ENCODE measurements at regions not wholly inside any gene's neighbourhood (a gene's known extent, or its start where the extent isn't known, plus 50 kb on each side); places are given as distances from the start of the nearest gene placed in this dataset.
A peak's percentile ranks its signal among the peaks of the same experiment; 100 is the strongest.

GRCh38 chr10:32114508-32114907 is 58.3 kb upstream of the KIF5B start:
- Histone ChIP-seq H3K9me3 (peaks cover 0 to 4% of the 10 kb centered on the region in 2 donors), H3K4me1 (no peaks in the 10 kb centered on the region), H3K4me3 (no peak overlapping the region), H3K27me3 (no peaks in the 10 kb centered on the region), H3K27ac (no peak overlapping the region), H3K36me3 (no peaks in the 10 kb centered on the region)
- DNase-seq (peak in 1 of 4 donors; percentile 25), ATAC-seq (no peak)
- intact Hi-C loops (cut with DNase I): no loop called here
- no peak for TF ChIP-seq CTCF (IDR thresholded peaks at IDR 0.05)

GRCh38 chr10:32112055-32112454 is 55.8 kb upstream of the KIF5B start:
- no peaks in the 10 kb centered on the region for H3K4me1 ChIP-seq
- H3K36me3 ChIP-seq: no peaks in the 10 kb centered on the region
- peaks cover 0 to 4% of the 10 kb centered on the region in 2 donors for H3K9me3 ChIP-seq
- intact Hi-C loops (cut with DNase I): no loop called here
- TF ChIP-seq CTCF (IDR thresholded peaks at IDR 0.05): no peak
- H3K27ac ChIP-seq: no peak overlapping the region
- ATAC-seq (peak; percentile 79), DNase-seq (no peak)
- H3K27me3 ChIP-seq: no peaks in the 10 kb centered on the region
- no peak overlapping the region for H3K4me3 ChIP-seq

GRCh38 chr10:32111585-32111984 is 55.4 kb upstream of the KIF5B start:
- Histone ChIP-seq H3K4me3 (no peak overlapping the region), H3K36me3 (no peaks in the 10 kb centered on the region), H3K27me3 (no peaks in the 10 kb centered on the region), H3K27ac (no peak overlapping the region), H3K4me1 (no peaks in the 10 kb centered on the region), H3K9me3 (peaks cover 0 to 4% of the 10 kb centered on the region in 2 donors)
- no peak for TF ChIP-seq CTCF (IDR thresholded peaks at IDR 0.05)
- DNase-seq: no peak
- intact Hi-C loops (cut with DNase I): no loop called here
- ATAC-seq: no peak

GRCh38 chr10:32110790-32111189 is 54.6 kb upstream of the KIF5B start:
- DNase-seq (no peak), ATAC-seq (no peak)
- intact Hi-C loops (cut with DNase I): no loop called here
- no peaks in the 10 kb centered on the region for H3K36me3 ChIP-seq
- TF ChIP-seq CTCF (IDR thresholded peaks at IDR 0.05): no peak
- no peak overlapping the region for H3K4me3 ChIP-seq
- no peaks in the 10 kb centered on the region for H3K27me3 ChIP-seq
- no peaks in the 10 kb centered on the region for H3K4me1 ChIP-seq
- H3K27ac ChIP-seq: no peak overlapping the region
- H3K9me3 ChIP-seq: peaks cover 0 to 4% of the 10 kb centered on the region in 2 donors

- Histone ChIP-seq H3K9me3 (peaks cover 0 to 4% of the 10 kb centered on the region in 2 donors), H3K4me3 (no peak overlapping the region), H3K27ac (no peak overlapping the region), H3K36me3 (no peaks in the 10 kb centered on the region), H3K27me3 (no peaks in the 10 kb centered on the region), H3K4me1 (no peaks in the 10 kb centered on the region)
- DNase-seq (no peak), ATAC-seq (no peak)
- intact Hi-C loops (cut with DNase I): loop anchor here in 1 of 2 donors (10.0 kb wide), 1 partner anchor 375 kb away; no protein-coding TSS in a partner anchor
- no peak for TF ChIP-seq CTCF (IDR thresholded peaks at IDR 0.05)
These were observed 53.4 kb upstream of the KIF5B start for GRCh38 chr10:32109603-32110002.

All from left lung (tissue), 4 donors.